Osteocyte (in vitro differentiated cells): ENCODE measurements at regions not wholly inside any gene's neighbourhood (a gene's known extent, or its start where the extent isn't known, plus 50 kb on each side); places are given as distances from the start of the nearest gene placed in this dataset.

ENCODE experiments used
- DNase-seq: peaks from one replicate; pipeline ENCODE4 v3.0.0; 2021; ENCODE audit warnings: mixed read lengths; ENCODE audit not compliant: unreplicated experiment; ENCODE audit errors: extremely low spot score
- H3K27ac Mint-ChIP-seq: one replicate; pipeline ENCODE4 v1.8.0; 2021; ENCODE audit warnings: mild to moderate bottlenecking, mixed read lengths; ENCODE audit not compliant: unreplicated experiment
- H3K27me3 Mint-ChIP-seq: one replicate; pipeline ENCODE4 v1.8.0; 2021; ENCODE audit warnings: mixed read lengths; ENCODE audit not compliant: unreplicated experiment
- H3K36me3 Mint-ChIP-seq: one replicate; pipeline ENCODE4 v1.8.0; 2021; ENCODE audit warnings: mixed read lengths; ENCODE audit not compliant: unreplicated experiment
- H3K4me1 Mint-ChIP-seq: one replicate; pipeline ENCODE4 v1.8.0; 2021; ENCODE audit warnings: mixed read lengths; ENCODE audit not compliant: unreplicated experiment
- H3K4me3 Mint-ChIP-seq: one replicate; pipeline ENCODE4 v1.8.0; 2021; ENCODE audit warnings: mild to moderate bottlenecking, moderate library complexity, mixed read lengths; ENCODE audit not compliant: unreplicated experiment
- H3K9me3 Mint-ChIP-seq: one replicate; pipeline ENCODE4 v1.8.0; 2021; ENCODE audit warnings: mixed read lengths; ENCODE audit not compliant: unreplicated experiment
- TF ChIP-seq, protein P1 (sequence below): fragments of 200-600 bp; sonication (generic); IDR thresholded peaks from 2 replicates; pipeline ENCODE4 v1.5.0; 2021; ENCODE audit warnings: antibody characterized with exemption, mild to moderate bottlenecking, moderate library complexity

DNA sequence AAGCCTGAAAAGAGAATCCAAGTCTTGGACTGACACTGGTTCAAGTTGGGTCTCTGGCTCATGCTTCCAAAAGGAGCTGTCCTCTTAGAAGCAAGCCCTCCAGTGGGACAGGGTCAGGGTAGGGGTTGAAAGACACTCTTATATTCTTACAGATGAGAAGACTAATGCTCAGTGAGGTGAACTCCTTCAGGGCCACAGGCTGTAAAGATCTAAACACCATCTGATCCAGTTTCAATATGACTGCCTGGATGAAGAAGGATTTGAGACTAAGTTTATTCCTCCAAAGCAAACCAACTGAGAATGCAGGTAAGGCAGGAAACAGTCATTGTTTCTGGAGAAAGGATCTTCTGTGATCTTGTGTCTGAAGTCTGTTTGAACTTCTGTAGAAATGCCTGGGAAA is 99.0 kb upstream of the TAB2 start:
- Mint-ChIP-seq H3K9me3 (no peaks in the 10 kb centered on the region), H3K4me1 (peaks cover 4% of the 10 kb centered on the region), H3K27ac (no peak overlapping the region), H3K36me3 (no peaks in the 10 kb centered on the region), H3K27me3 (no peaks in the 10 kb centered on the region), H3K4me3 (no peak overlapping the region)
- TF ChIP-seq, protein P1, sequence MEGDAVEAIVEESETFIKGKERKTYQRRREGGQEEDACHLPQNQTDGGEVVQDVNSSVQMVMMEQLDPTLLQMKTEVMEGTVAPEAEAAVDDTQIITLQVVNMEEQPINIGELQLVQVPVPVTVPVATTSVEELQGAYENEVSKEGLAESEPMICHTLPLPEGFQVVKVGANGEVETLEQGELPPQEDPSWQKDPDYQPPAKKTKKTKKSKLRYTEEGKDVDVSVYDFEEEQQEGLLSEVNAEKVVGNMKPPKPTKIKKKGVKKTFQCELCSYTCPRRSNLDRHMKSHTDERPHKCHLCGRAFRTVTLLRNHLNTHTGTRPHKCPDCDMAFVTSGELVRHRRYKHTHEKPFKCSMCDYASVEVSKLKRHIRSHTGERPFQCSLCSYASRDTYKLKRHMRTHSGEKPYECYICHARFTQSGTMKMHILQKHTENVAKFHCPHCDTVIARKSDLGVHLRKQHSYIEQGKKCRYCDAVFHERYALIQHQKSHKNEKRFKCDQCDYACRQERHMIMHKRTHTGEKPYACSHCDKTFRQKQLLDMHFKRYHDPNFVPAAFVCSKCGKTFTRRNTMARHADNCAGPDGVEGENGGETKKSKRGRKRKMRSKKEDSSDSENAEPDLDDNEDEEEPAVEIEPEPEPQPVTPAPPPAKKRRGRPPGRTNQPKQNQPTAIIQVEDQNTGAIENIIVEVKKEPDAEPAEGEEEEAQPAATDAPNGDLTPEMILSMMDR, result no peak
- DNase-seq, result no peak

DNA sequence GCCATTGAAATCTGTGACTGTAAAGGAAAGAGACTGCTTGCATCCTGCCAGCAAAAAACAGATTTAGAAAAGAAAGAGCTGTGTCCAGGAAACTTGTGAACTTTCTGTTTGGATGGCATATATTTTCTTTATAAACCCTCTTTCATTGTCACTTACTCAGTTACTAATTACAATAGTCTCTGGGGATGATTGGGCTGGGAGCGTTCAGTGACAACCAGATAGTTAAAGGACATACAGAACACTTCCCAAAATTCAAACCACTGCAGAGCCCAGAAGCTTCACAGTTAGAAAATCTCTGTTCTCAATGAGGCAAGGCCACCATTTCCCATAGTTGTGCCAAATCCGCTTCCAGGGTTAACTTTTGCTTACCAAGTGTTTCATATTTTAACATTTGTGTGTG is 98.6 kb upstream of the TAB2 start:
- no peak overlapping the region for H3K27ac Mint-ChIP-seq
- no peak overlapping the region for H3K4me3 Mint-ChIP-seq
- DNase-seq, result no peak
- H3K4me1 Mint-ChIP-seq, result peaks cover 7% of the 10 kb centered on the region
- H3K36me3 Mint-ChIP-seq, result no peaks in the 10 kb centered on the region
- no peaks in the 10 kb centered on the region for H3K27me3 Mint-ChIP-seq
- TF ChIP-seq, protein P1, result no peak
- no peaks in the 10 kb centered on the region for H3K9me3 Mint-ChIP-seq

DNA sequence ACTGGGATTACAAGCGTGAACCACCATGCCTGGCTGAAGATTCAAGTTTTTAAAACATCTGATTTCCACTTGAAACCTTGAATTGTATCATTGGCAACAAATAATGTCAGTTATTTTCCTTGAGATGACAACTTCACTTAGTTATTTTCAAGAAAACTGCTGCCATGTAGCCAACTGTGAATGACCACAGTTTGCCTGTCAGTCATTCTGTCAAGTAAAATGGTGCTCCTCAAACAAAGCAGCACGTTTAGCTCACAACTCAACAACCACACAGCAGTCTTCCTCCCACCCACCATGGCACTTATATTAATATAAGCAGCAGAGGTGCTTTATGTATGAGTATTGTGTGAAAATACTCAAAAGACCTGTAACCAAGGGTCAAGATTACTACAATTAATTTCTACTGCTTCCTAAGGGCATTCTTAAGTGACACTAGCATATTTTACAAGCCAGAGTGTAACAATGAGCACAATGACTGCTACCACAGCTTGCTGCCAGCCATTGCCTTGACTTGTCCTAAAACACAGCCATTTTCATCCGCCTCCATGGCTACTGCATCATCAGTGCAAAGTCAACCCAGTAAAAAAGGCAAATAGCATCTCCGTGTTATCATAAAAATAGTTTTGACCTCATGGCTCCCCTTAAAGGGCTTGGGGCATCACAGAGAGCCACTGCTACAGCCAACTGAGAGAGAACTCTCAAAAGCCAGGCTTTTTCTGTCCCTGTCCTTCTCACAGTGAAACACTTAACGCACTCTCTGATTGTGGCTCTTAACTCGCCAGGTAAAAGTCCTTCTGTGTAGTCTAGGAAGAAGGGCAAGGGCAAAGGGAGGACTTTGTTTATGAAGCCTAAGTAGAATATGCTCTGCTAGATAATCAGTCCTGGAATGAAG is 96.4 kb upstream of the TAB2 start:
- H3K4me1 Mint-ChIP-seq, result peaks cover 17% of the 10 kb centered on the region
- DNase-seq, result no peak
- H3K27ac Mint-ChIP-seq, result no peak overlapping the region
- no peaks in the 10 kb centered on the region for H3K27me3 Mint-ChIP-seq
- H3K4me3 Mint-ChIP-seq, result no peak overlapping the region
- no peaks in the 10 kb centered on the region for H3K36me3 Mint-ChIP-seq
- TF ChIP-seq, protein P1, result no peak
- no peaks in the 10 kb centered on the region for H3K9me3 Mint-ChIP-seq

DNA sequence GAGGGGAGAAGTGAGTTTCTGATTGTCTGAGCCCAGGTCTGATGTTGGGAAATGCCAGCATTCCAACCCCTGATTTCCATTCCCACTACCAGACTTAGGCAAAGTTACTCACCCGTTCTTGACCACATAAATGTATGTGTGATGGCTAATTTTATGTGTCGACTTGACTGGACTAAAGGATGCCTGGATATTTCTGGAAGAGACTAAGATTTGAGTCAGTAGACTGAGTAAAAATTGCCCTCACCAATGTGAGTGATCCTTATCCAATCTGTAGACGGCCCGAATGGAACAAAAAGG is 95.8 kb upstream of the TAB2 start:
- DNase-seq, result no peak
- Mint-ChIP-seq H3K27me3 (no peaks in the 10 kb centered on the region), H3K36me3 (no peaks in the 10 kb centered on the region), H3K27ac (no peak overlapping the region), H3K9me3 (no peaks in the 10 kb centered on the region), H3K4me1 (peaks cover 17% of the 10 kb centered on the region), H3K4me3 (no peak overlapping the region)
- TF ChIP-seq, protein P1, result no peak

DNA sequence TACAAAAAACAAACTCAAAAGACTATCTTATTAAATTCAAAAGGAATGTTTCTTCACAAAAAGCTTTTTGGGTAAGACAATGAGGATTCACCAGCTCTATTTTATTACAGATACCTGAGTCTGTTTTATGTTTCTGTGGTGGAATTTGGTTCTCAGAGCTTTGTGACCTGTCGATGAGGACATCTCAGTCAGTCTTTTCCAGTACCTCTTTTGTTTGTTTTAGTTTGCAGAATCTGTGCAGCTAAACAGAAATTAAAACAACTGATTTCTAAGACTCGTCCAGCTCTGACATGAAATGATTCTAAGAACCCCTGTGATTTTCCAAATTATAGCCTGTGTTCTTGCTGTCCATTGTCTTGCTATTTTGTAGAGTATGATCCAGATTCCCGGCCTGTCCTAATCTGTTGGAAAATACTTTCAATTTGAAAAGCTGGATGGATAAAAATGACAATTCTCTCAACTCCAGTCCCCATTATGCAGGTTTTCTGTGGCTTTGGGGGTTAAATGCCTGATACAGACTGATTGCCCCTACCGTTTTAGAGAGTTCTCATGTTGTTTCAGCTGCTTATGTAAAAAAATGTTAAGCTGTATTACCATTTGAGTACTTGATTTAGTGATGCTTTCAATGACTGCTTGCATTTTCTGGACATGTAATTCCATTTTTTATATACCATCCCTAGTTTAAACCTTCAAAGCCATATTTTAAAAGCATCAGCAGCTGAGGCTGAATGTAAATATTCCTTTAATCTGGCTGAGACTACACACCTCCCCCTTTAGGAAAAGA is 94.2 kb upstream of the TAB2 start:
- TF ChIP-seq, protein P1, result no peak

More for the DNA sequence above, 94.2 kb upstream of the TAB2 start:
- no peak overlapping the region for H3K4me3 Mint-ChIP-seq
- no peaks in the 10 kb centered on the region for H3K27me3 Mint-ChIP-seq
- no peaks in the 10 kb centered on the region for H3K9me3 Mint-ChIP-seq
- no peak overlapping the region for H3K27ac Mint-ChIP-seq
- H3K36me3 Mint-ChIP-seq, result no peaks in the 10 kb centered on the region
- DNase-seq, result no peak
- H3K4me1 Mint-ChIP-seq, result peaks cover 21% of the 10 kb centered on the region
